Astrocyte (in vitro differentiated cells and primary cell): ENCODE measurements at regions not wholly inside any gene's neighbourhood (a gene's known extent, or its start where the extent isn't known, plus 50 kb on each side); places are given as distances from the start of the nearest gene placed in this dataset.

Experiments used
- DNase-seq: peaks from one replicate; pipeline ENCODE4 v3.0.0-alpha.2; 2010; ENCODE audit warnings: low read depth
- FAIRE-seq: peaks from 2 replicates; lab custom pipeline; 2011; peaks lifted over from hg19 to GRCh38; lab: Jason Lieb, UNC
- H2AFZ ChIP-seq: 2 replicates; pipeline ENCODE4 v1.6.0; 2012; ENCODE audit warnings: low read depth, low read length, inconsistent platforms
- H3K27ac ChIP-seq: 2 replicates; pipeline ENCODE4 v1.5.1; 2011; ENCODE audit warnings: low read depth, low read length, inconsistent platforms
- H3K27me3 ChIP-seq: 2 replicates; pipeline ENCODE4 v1.6.0; 2011; ENCODE audit warnings: low read length, inconsistent platforms; ENCODE audit not compliant: insufficient read depth
- H3K36me3 ChIP-seq: 2 replicates; pipeline ENCODE4 v1.5.1; 2011; ENCODE audit warnings: low read length, inconsistent platforms; ENCODE audit not compliant: insufficient read depth
- H3K4me1 ChIP-seq: 2 replicates; pipeline ENCODE4 v1.5.1; 2011; ENCODE audit warnings: low read length, inconsistent platforms; ENCODE audit not compliant: insufficient read depth
- H3K4me2 ChIP-seq: 2 replicates; pipeline ENCODE4 v1.6.0; 2012; ENCODE audit warnings: low read length, inconsistent platforms
- H3K4me3 ChIP-seq: 2 replicates; pipeline ENCODE4 v1.5.1; 2011; ENCODE audit warnings: low read depth, mild to moderate bottlenecking, low read length, inconsistent platforms; ENCODE audit not compliant: insufficient read depth
- H3K79me2 ChIP-seq: 2 replicates; pipeline ENCODE4 v1.6.0; 2012; ENCODE audit warnings: mild to moderate bottlenecking, low read length, inconsistent platforms; ENCODE audit not compliant: insufficient read depth
- H3K9ac ChIP-seq: 2 replicates; pipeline ENCODE4 v1.6.0; 2012; ENCODE audit warnings: mild to moderate bottlenecking, low read length, inconsistent platforms
- H3K9me3 ChIP-seq: 2 replicates; pipeline ENCODE4 v1.5.1; 2012; ENCODE audit warnings: low read depth, mild to moderate bottlenecking, low read length, inconsistent platforms; ENCODE audit not compliant: insufficient read depth
- H4K20me1 ChIP-seq: 2 replicates; pipeline ENCODE4 v1.6.0; 2012; ENCODE audit warnings: low read length, inconsistent platforms; ENCODE audit not compliant: insufficient read depth
- H3K27ac Mint-ChIP-seq: one replicate; pipeline ENCODE4 v1.8.0; 2021; ENCODE audit warnings: mild to moderate bottlenecking, mixed read lengths; ENCODE audit not compliant: unreplicated experiment
- H3K27me3 Mint-ChIP-seq: one replicate; pipeline ENCODE4 v1.8.0; 2021; ENCODE audit warnings: low read depth, mixed read lengths; ENCODE audit not compliant: unreplicated experiment
- H3K36me3 Mint-ChIP-seq: one replicate; pipeline ENCODE4 v1.8.0; 2021; ENCODE audit warnings: low read depth, mixed read lengths; ENCODE audit not compliant: unreplicated experiment
- H3K4me1 Mint-ChIP-seq: one replicate; pipeline ENCODE4 v1.8.0; 2021; ENCODE audit warnings: low read depth, mixed read lengths; ENCODE audit not compliant: unreplicated experiment
- H3K4me3 Mint-ChIP-seq: one replicate; pipeline ENCODE4 v1.8.0; 2021; ENCODE audit warnings: mild to moderate bottlenecking, moderate library complexity, mixed read lengths; ENCODE audit not compliant: unreplicated experiment
- H3K9me3 Mint-ChIP-seq: one replicate; pipeline ENCODE4 v1.8.0; 2021; ENCODE audit warnings: mild to moderate bottlenecking, mixed read lengths; ENCODE audit not compliant: unreplicated experiment
- CTCF ChIP-seq: IDR thresholded peaks from 2 replicates; pipeline ENCODE4 v1.5.1; 2011; ENCODE audit warnings: low read depth, mild to moderate bottlenecking, inconsistent platforms, low read length, moderate library complexity; ENCODE audit not compliant: insufficient read depth
- EZH2 ChIP-seq: IDR thresholded peaks from 2 replicates; pipeline ENCODE4 v1.6.1; 2012; ENCODE audit warnings: mild to moderate bottlenecking, low read length, inconsistent platforms; ENCODE audit not compliant: insufficient read depth

DNA sequence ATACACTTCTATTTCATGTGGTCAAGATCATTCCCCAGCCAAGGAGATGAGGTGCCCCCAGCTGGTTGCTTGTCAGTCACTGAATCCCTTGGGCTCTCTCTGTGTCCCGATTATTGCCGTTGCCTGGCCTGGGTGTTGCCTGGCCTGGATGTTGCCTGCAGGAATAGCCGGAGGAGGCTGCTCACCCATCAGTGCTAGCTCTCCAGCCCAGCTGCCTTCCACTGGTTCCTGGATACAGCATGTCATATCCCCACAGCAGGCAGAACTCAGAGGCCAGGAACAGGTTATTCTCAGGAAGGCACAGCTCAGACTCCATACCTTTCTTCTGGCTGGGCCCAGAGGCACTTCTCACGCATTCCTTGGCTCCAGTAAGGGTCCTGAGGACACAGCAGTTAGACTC, 542.1 kb upstream of the MGMT start:
- H3K36me3 Mint-ChIP-seq, result no peaks in the 10 kb centered on the region
- no peaks in the 10 kb centered on the region for H3K36me3 ChIP-seq
- H3K4me3 Mint-ChIP-seq, result no peak overlapping the region
- H3K4me1 ChIP-seq, result no peaks in the 10 kb centered on the region
- H3K9ac ChIP-seq, result no peak overlapping the region
- no peak for TF ChIP-seq EZH2
- TF ChIP-seq CTCF, result no peak
- H3K9me3 ChIP-seq, result no peaks in the 10 kb centered on the region
- no peaks in the 10 kb centered on the region for H3K27me3 ChIP-seq
- FAIRE-seq (no peak), DNase-seq (no peak)
- no peak overlapping the region for H3K4me3 ChIP-seq
- no peak overlapping the region for H3K27ac Mint-ChIP-seq
- peaks cover 1% of the 10 kb centered on the region for H3K9me3 Mint-ChIP-seq
- peaks cover 20% of the 10 kb centered on the region for H3K27me3 Mint-ChIP-seq
- no peak overlapping the region for H3K27ac ChIP-seq
- no peak overlapping the region for H2AFZ ChIP-seq
- no peaks in the 10 kb centered on the region for H3K79me2 ChIP-seq
- no peaks in the 10 kb centered on the region for H4K20me1 ChIP-seq
- no peaks in the 10 kb centered on the region for H3K4me1 Mint-ChIP-seq
- H3K4me2 ChIP-seq, result no peak overlapping the region

DNA sequence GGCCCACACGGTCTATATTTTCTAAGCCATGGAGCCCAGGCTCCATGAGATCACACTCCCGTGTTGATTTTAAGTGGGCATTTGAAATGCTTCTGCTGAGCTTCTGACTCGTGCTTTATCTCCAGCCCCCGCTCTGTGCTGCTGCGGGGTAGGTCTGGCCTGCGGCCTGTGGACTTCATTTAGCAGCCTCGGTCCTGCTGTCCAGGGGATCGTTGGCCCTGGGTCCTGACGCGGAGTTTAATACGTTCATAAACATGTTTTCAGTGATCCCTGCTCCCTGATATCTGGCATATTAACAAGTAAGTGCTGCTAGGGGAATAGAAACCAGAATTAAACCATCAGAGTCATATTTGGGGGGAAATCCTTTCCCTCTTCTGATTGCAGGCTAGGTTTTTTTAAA, 540.3 kb upstream of the MGMT start:
- Mint-ChIP-seq H3K9me3 (peaks cover 1% of the 10 kb centered on the region), H3K4me1 (no peaks in the 10 kb centered on the region), H3K36me3 (no peaks in the 10 kb centered on the region), H3K27me3 (peaks cover 18% of the 10 kb centered on the region), H3K4me3 (no peak overlapping the region), H3K27ac (no peak overlapping the region)
- Histone ChIP-seq H3K36me3 (no peaks in the 10 kb centered on the region), H3K9me3 (no peaks in the 10 kb centered on the region), H3K4me1 (no peaks in the 10 kb centered on the region), H3K27ac (no peak overlapping the region), H2AFZ (no peak overlapping the region), H4K20me1 (no peaks in the 10 kb centered on the region), H3K9ac (no peak overlapping the region), H3K4me2 (no peak overlapping the region), H3K4me3 (no peak overlapping the region), H3K27me3 (no peaks in the 10 kb centered on the region), H3K79me2 (no peaks in the 10 kb centered on the region)
- TF ChIP-seq EZH2, result no peak
- no peak for TF ChIP-seq CTCF
- FAIRE-seq (no peak), DNase-seq (no peak)

GRCh38 chr10:128927497-128928161, 539.4 kb upstream of the MGMT start:
- no peak overlapping the region for H3K4me3 ChIP-seq
- H3K4me1 ChIP-seq, result no peaks in the 10 kb centered on the region
- H3K27me3 ChIP-seq, result no peaks in the 10 kb centered on the region
- H3K4me2 ChIP-seq, result no peak overlapping the region
- no peak overlapping the region for H3K27ac ChIP-seq
- Mint-ChIP-seq H3K27ac (no peak overlapping the region), H3K4me1 (no peaks in the 10 kb centered on the region), H3K4me3 (no peak overlapping the region), H3K9me3 (peaks cover 1% of the 10 kb centered on the region), H3K36me3 (no peaks in the 10 kb centered on the region), H3K27me3 (peaks cover 20% of the 10 kb centered on the region)
- DNase-seq (no peak), FAIRE-seq (no peak)
- no peaks in the 10 kb centered on the region for H3K79me2 ChIP-seq
- no peaks in the 10 kb centered on the region for H3K9me3 ChIP-seq
- H3K9ac ChIP-seq, result no peak overlapping the region
- H3K36me3 ChIP-seq, result no peaks in the 10 kb centered on the region
- no peaks in the 10 kb centered on the region for H4K20me1 ChIP-seq
- no peak for TF ChIP-seq EZH2
- TF ChIP-seq CTCF, result no peak
- H2AFZ ChIP-seq, result no peak overlapping the region
